ENCODE measurements at regions not wholly inside any gene's neighbourhood (a gene's known extent, or its start where the extent isn't known, plus 50 kb on each side); places are given as distances from the start of the nearest gene placed in this dataset.
A peak's percentile ranks its signal among the peaks of the same experiment; 100 is the strongest.
"Not testable (repeated sequence)": the region's sequence is repeated elsewhere in the genome, so short reads cannot be mapped to it uniquely, and the experiment has no call there.

GRCh38 chr20:5474646-5475550 is 135.9 kb downstream of the GPCPD1 start:
- Histone ChIP-seq H2AFZ (ENCODE audit: insufficient read depth, low read depth, low read length, poor library complexity, severe bottlenecking) (no peak overlapping the region), H3K4me2 (replicated peaks; ENCODE audit: extremely low read depth, low read length, poor library complexity, severe bottlenecking) (no peak overlapping the region), H3K4me3 (replicated peaks in 1 of 3; ENCODE audit: low read depth in 2 of 3, low read length in 3 of 3) (no peak overlapping the region), H3K9me3 (replicated peaks in 1 of 2; ENCODE audit: control insufficient read depth in 1 of 2, insufficient read depth in 1 of 2, low read length in 2 of 2) (no peaks in the 10 kb centered on the region), H4K20me1 (ENCODE audit: insufficient read depth, low read length) (no peaks in the 10 kb centered on the region), H3K36me3 (replicated peaks in 1 of 2; ENCODE audit: control insufficient read depth in 1 of 2, insufficient read depth in 2 of 2, low read length in 2 of 2) (no peaks in the 10 kb centered on the region), H3K4me1 (ENCODE audit: control insufficient read depth in 1 of 2, insufficient read depth in 2 of 2, low read length in 2 of 2) (no peaks in the 10 kb centered on the region), H3K79me2 (ENCODE audit: insufficient read depth, low read length) (no peaks in the 10 kb centered on the region), H3K27me3 (ENCODE audit: control insufficient read depth in 2 of 2, insufficient read depth in 2 of 2, low read length in 2 of 2) (no peaks in the 10 kb centered on the region), H3K9ac (ENCODE audit: insufficient read depth, low read length, poor library complexity, severe bottlenecking) (no peak overlapping the region), H3K27ac (ENCODE audit: low read depth in 1 of 2, low read length in 2 of 2) (no peak overlapping the region)
- TF ChIP-seq CTCF (IDR thresholded peaks at IDR 0.05), result no peak
- 90% methylated on average over 1 of the region's 9 CpGs for WGBS (ENCODE audit: insufficient coverage)
- H3K4me1 Mint-ChIP-seq, result peaks cover 5% of the 10 kb centered on the region
- no peak for DNase-seq
- H3K9me3 Mint-ChIP-seq, result no peaks in the 10 kb centered on the region
- H3K27ac Mint-ChIP-seq, result peak overlapping the region in 2 of 7 donors; percentile 53 to 69
- intact Hi-C loops (cut with micrococcal nuclease), result no loop called here
- H3K4me3 Mint-ChIP-seq, result no peak overlapping the region
- no peaks in the 10 kb centered on the region for H3K36me3 Mint-ChIP-seq
- H3K27me3 Mint-ChIP-seq (ENCODE audit: low read depth in 3 of 3), result peaks cover 2 to 9% (median 2%) of the 10 kb centered on the region in 3 donors

GRCh38 chr20:5471866-5472265 is 138.9 kb downstream of the GPCPD1 start:
- intact Hi-C loops (cut with micrococcal nuclease); H3K27me3 Mint-ChIP-seq (ENCODE audit: low read depth in 3 of 3); H3K36me3 ChIP-seq (replicated peaks in 1 of 2; ENCODE audit: control insufficient read depth in 1 of 2, insufficient read depth in 2 of 2, low read length in 2 of 2); H3K9ac ChIP-seq (ENCODE audit: insufficient read depth, low read length, poor library complexity, severe bottlenecking); H3K4me3 Mint-ChIP-seq; H3K27ac Mint-ChIP-seq; H3K4me2 ChIP-seq (replicated peaks; ENCODE audit: extremely low read depth, low read length, poor library complexity, severe bottlenecking); H3K4me1 ChIP-seq (ENCODE audit: control insufficient read depth in 1 of 2, insufficient read depth in 2 of 2, low read length in 2 of 2); H3K4me3 ChIP-seq (replicated peaks in 1 of 3; ENCODE audit: low read depth in 2 of 3, low read length in 3 of 3); H3K27me3 ChIP-seq (ENCODE audit: control insufficient read depth in 2 of 2, insufficient read depth in 2 of 2, low read length in 2 of 2); H2AFZ ChIP-seq (ENCODE audit: insufficient read depth, low read depth, low read length, poor library complexity, severe bottlenecking); H3K4me1 Mint-ChIP-seq; H3K27ac ChIP-seq (ENCODE audit: low read depth in 1 of 2, low read length in 2 of 2); DNase-seq; H3K79me2 ChIP-seq (ENCODE audit: insufficient read depth, low read length); H3K36me3 Mint-ChIP-seq; H4K20me1 ChIP-seq (ENCODE audit: insufficient read depth, low read length); H3K9me3 Mint-ChIP-seq; H3K9me3 ChIP-seq (replicated peaks in 1 of 2; ENCODE audit: control insufficient read depth in 1 of 2, insufficient read depth in 1 of 2, low read length in 2 of 2): not testable (repeated sequence)
- no CpG with 5 or more reads among the region's 10 CpGs for WGBS (ENCODE audit: insufficient coverage)
